Vagina (tissue), 2 donors: ENCODE measurements at regions not wholly inside any gene's neighbourhood (a gene's known extent, or its start where the extent isn't known, plus 50 kb on each side); places are given as distances from the start of the nearest gene placed in this dataset.
"Not testable (repeated sequence)": the region's sequence is repeated elsewhere in the genome, so short reads cannot be mapped to it uniquely, and the experiment has no call there.

Experiments used
- POLR2A ChIP-seq, 2 donors: fragments of 450-650 bp; IDR thresholded peaks; one replicate each; pipeline ENCODE4 v1.6.1; 2017; ENCODE audit warnings: antibody characterized with exemption in 2 of 2, mild to moderate bottlenecking in 2 of 2, moderate library complexity in 2 of 2
- POLR2AphosphoS5 ChIP-seq, 2 donors: sonication (generic); formaldehyde crosslinking; IDR thresholded peaks; one replicate each; pipeline ENCODE4 v1.9.0; 2017; ENCODE audit warnings: antibody characterized with exemption in 2 of 2, mild to moderate bottlenecking in 2 of 2, low read depth in 1 of 2; ENCODE audit not compliant: insufficient read depth in 1 of 2
- TF ChIP-seq, protein P1 (sequence below), 3 experiments: fragments of 450-650 bp in 2 of 3; fragments of 200-600 bp in 1 of 3; sonication (generic) in 1 of 3; IDR thresholded peaks; one replicate each; pipeline ENCODE4 v1.5.1; 2017 to 2019; ENCODE audit warnings: antibody characterized with exemption in 3 of 3, mild to moderate bottlenecking in 2 of 3, moderate library complexity in 2 of 3

DNA sequence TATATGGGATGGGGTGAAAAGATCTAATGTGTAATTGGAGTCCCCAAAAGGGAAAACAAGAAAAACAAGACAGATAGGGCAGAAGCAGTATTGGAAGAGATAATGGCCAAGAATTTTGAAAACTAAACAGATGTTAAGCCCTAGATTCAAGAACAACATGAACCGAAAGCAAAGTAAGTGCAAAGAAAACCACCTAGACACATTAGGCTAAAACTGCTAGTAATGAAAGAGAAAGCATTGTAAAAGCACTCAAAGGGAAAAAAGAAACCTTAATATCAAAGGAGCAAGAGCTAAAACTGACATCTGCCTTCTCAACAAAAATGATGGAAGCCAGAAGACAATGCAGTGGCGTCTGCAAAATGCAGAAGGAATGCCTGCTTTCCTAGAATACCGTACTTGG, 91.0 kb downstream of the CDRT15L2 start:
- TF ChIP-seq, protein P1, sequence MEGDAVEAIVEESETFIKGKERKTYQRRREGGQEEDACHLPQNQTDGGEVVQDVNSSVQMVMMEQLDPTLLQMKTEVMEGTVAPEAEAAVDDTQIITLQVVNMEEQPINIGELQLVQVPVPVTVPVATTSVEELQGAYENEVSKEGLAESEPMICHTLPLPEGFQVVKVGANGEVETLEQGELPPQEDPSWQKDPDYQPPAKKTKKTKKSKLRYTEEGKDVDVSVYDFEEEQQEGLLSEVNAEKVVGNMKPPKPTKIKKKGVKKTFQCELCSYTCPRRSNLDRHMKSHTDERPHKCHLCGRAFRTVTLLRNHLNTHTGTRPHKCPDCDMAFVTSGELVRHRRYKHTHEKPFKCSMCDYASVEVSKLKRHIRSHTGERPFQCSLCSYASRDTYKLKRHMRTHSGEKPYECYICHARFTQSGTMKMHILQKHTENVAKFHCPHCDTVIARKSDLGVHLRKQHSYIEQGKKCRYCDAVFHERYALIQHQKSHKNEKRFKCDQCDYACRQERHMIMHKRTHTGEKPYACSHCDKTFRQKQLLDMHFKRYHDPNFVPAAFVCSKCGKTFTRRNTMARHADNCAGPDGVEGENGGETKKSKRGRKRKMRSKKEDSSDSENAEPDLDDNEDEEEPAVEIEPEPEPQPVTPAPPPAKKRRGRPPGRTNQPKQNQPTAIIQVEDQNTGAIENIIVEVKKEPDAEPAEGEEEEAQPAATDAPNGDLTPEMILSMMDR (IDR thresholded peaks at IDR 0.05), result not testable (repeated sequence)
- not testable (repeated sequence) for TF ChIP-seq POLR2AphosphoS5 (IDR thresholded peaks at IDR 0.05; ENCODE audit: insufficient read depth in 1 of 2, low read depth in 1 of 2); POLR2A (IDR thresholded peaks at IDR 0.05)
